K562 (cell line): ENCODE measurements at regions not wholly inside any gene's neighbourhood (a gene's known extent, or its start where the extent isn't known, plus 50 kb on each side); places are given as distances from the start of the nearest gene placed in this dataset.

ENCODE experiments used
- ATAC-seq: fragments of 200-7000 bp; cut with Tn5 transposase; 3 replicates; pipeline ENCODE4 v1.9.1; 2020; ENCODE audit warnings: moderate library complexity
- BruUV-seq: library from RNA; stranded (reverse); fragments of 400-500 nt; replicated peaks from 2 replicates; lab custom pipeline; 2021; lab: Mats Ljungman, UMichigan
- CTCF ChIA-PET: fragments of 300-600 bp; formaldehyde crosslinking; extraction: SDS; loops from one replicate; lab custom pipeline; 2021; ENCODE audit warnings: low intra/inter-chr PET ratio; lab: Yijun Ruan, JAX
- POLR2A ChIA-PET: fragments of 300-600, 350-650 bp; sonication (Branson Sonifier 250); formaldehyde crosslinking; extraction: SDS; loops from one replicate; lab custom pipeline; 2021; ENCODE audit warnings: antibody characterized with exemption, inconsistent platforms; lab: Yijun Ruan, JAX
- DNase-seq, 4 experiments: peaks; one replicate each; pipeline versions ENCODE4 v3.0.0 to v3.0.0-alpha.2; 2011 to 2018; ENCODE audit warnings: low spot score in 3 of 4, mixed read lengths in 3 of 4; ENCODE audit errors: extremely low read depth in 1 of 4
- FAIRE-seq: peaks from 2 replicates; lab custom pipeline; 2011; peaks lifted over from hg19 to GRCh38; lab: Jason Lieb, UNC
- H2AFZ ChIP-seq: 2 replicates; pipeline ENCODE4 v1.6.0; 2011; ENCODE audit warnings: low read depth, low read length, control low read depth, inconsistent platforms
- H3K27ac ChIP-seq: fragments of 200-600 bp; 3 replicates; pipeline ENCODE4 v1.8.0; 2011; ENCODE audit warnings: low read depth, mild to moderate bottlenecking, control low read depth, inconsistent platforms, low read length, moderate library complexity, mixed read lengths; ENCODE audit errors: extremely low read depth
- H3K27me3 ChIP-seq, 2 experiments: fragments of 300-600 bp in 1 of 2; 2 replicates in 1 of 2; 3 replicates in 1 of 2; pipeline versions ENCODE4 v1.6.0 to v1.8.0; 2011; ENCODE audit warnings: inconsistent platforms in 2 of 2, low read length in 2 of 2, mild to moderate bottlenecking in 1 of 2, mixed read lengths in 1 of 2, moderate library complexity in 1 of 2; ENCODE audit not compliant: control insufficient read depth in 2 of 2, insufficient read depth in 2 of 2
- H3K36me3 ChIP-seq: fragments of 300-600 bp; 3 replicates; pipeline ENCODE4 v1.8.0; 2011; ENCODE audit warnings: mild to moderate bottlenecking, low read length, inconsistent platforms; ENCODE audit not compliant: control insufficient read depth, insufficient read depth
- H3K4me1 ChIP-seq, 2 experiments: fragments of 200-600 bp in 1 of 2; replicated peaks in 1 of 2; 2 replicates in 1 of 2; 3 replicates in 1 of 2; pipeline versions ENCODE4 v1.5.1 to v1.8.0; 2011; ENCODE audit warnings: inconsistent platforms in 2 of 2, low read length in 2 of 2, mild to moderate bottlenecking in 1 of 2, mixed read lengths in 1 of 2, moderate library complexity in 1 of 2; ENCODE audit not compliant: control insufficient read depth in 2 of 2, insufficient read depth in 2 of 2
- H3K4me2 ChIP-seq: 2 replicates; pipeline ENCODE4 v1.6.1; 2011; ENCODE audit warnings: low read length, control low read depth, inconsistent platforms, mixed read lengths; ENCODE audit not compliant: insufficient read depth
- H3K4me3 ChIP-seq: fragments of 200-600 bp; sonication (generic), shearing (Covaris generic); 2 replicates; pipeline ENCODE4 v1.5.1; 2016; ENCODE audit warnings: control low read depth, inconsistent platforms
- H3K79me2 ChIP-seq: fragments of 200-600 bp; 3 replicates; pipeline ENCODE4 v1.8.0; 2011; ENCODE audit warnings: low read length, inconsistent platforms; ENCODE audit not compliant: control insufficient read depth, insufficient read depth
- H3K9ac ChIP-seq, 2 experiments: 2 replicates each; pipeline versions ENCODE4 v1.6.0 to v1.6.1; 2011; ENCODE audit warnings: low read depth in 2 of 2, low read length in 2 of 2, control low read depth in 1 of 2, inconsistent platforms in 1 of 2, mild to moderate bottlenecking in 1 of 2, mixed read lengths in 1 of 2; ENCODE audit not compliant: insufficient read depth in 1 of 2
- H3K9me1 ChIP-seq: one replicate; pipeline ENCODE4 v1.6.0; 2011; ENCODE audit warnings: inconsistent platforms, mild to moderate bottlenecking, low read length, moderate library complexity; ENCODE audit not compliant: control insufficient read depth, insufficient read depth
- H3K9me3 ChIP-seq: replicated peaks from 2 replicates; pipeline ENCODE4 v1.5.1; 2011; ENCODE audit warnings: low read depth, low read length, inconsistent platforms; ENCODE audit not compliant: control insufficient read depth, insufficient read depth
- H4K20me1 ChIP-seq: replicated peaks from 2 replicates; pipeline ENCODE4 v1.6.1; 2011; ENCODE audit warnings: low read length, inconsistent platforms, mixed read lengths; ENCODE audit not compliant: control insufficient read depth, insufficient read depth
- CEBPB ChIP-seq: fragments of 450-650 bp; IDR thresholded peaks from 2 replicates; pipeline ENCODE4 v1.6.1; 2016; ENCODE audit warnings: missing genetic modification characterization, missing compliant biosample characterization
- CEBPG ChIP-seq, 3 experiments: fragments of 200-800 bp in 1 of 3; sonication (Bioruptor generic) in 1 of 3; sonication (generic) in 1 of 3; formaldehyde crosslinking in 1 of 3; IDR thresholded peaks in 2 of 3; conservative IDR thresholded peaks in 1 of 3; 2 replicates each; pipeline versions ENCODE4 v1.6.1 to v1.8.0; 2016 to 2022; ENCODE audit warnings: missing compliant biosample characterization in 2 of 3, missing genetic modification characterization in 2 of 3, mild to moderate bottlenecking in 1 of 3, missing genetic modification reagents in 1 of 3
- COPS2 ChIP-seq: fragments of 450-650 bp; conservative IDR thresholded peaks from 2 replicates; pipeline ENCODE4 v1.6.1; 2016; ENCODE audit warnings: mild to moderate bottlenecking, moderate library complexity
- ERF ChIP-seq: fragments of 450-650 bp; formaldehyde crosslinking; IDR thresholded peaks from 2 replicates; pipeline ENCODE4 v1.4.0; 2020; ENCODE audit warnings: mild to moderate bottlenecking, mixed read lengths
- MBD2 ChIP-seq: sonication (generic); IDR thresholded peaks from 2 replicates; pipeline ENCODE4 v1.6.1; 2016; ENCODE audit warnings: low read depth, borderline replicate concordance
- NEUROD1 ChIP-seq: fragments of 150-350 bp; IDR thresholded peaks from 2 replicates; pipeline ENCODE4 v1.6.1; 2014; ENCODE audit warnings: borderline replicate concordance, low read length, low read depth; ENCODE audit not compliant: partially characterized antibody
- SIN3B ChIP-seq: fragments of 450-650 bp; IDR thresholded peaks from 2 replicates; pipeline ENCODE4 v1.6.1; 2017; ENCODE audit warnings: low read depth, mild to moderate bottlenecking, moderate library complexity
- ZNF134 ChIP-seq: fragments of 250-450 bp; sonication (Bioruptor Pico); conservative IDR thresholded peaks from 2 replicates; pipeline ENCODE4 v1.4.0; 2020
- ZNF174 ChIP-seq: fragments of 250-450 bp; sonication (Bioruptor Pico); IDR thresholded peaks from 2 replicates; pipeline ENCODE4 v1.4.0; 2020; ENCODE audit warnings: mild to moderate bottlenecking
- WGBS: fragments of 100-300 bp; shearing (Covaris generic); methylation state at CpG from one replicate; pipeline ENCODE4 v1.1.6; 2016; ENCODE audit warnings: low coverage, mixed read lengths; ENCODE audit not compliant: insufficient coverage; ENCODE audit errors: missing lambda C conversion rate; 5-methylcytosine and 5-hydroxymethylcytosine counted together
- in situ Hi-C: fragments of 300-500 bp; cut with MboI; formaldehyde crosslinking; loops from 4 replicates; pipeline ENCODE4 v1.15.0; 2018; ENCODE audit warnings: inconsistent platforms, mixed read lengths
- intact Hi-C: fragments of 100-400 bp; cut with micrococcal nuclease; formaldehyde crosslinking; loops from 2 replicates; pipeline ENCODE4 v1.14.2; 2022
- TF ChIP-seq, protein P1 (sequence below): fragments of 450-650 bp; IDR thresholded peaks from one replicate; pipeline ENCODE4 v1.6.1; 2018; ENCODE audit warnings: mild to moderate bottlenecking, moderate library complexity; ENCODE audit not compliant: partially characterized antibody
- TF ChIP-seq, protein P2 (sequence below): fragments of 450-650 bp; formaldehyde crosslinking; IDR thresholded peaks from 2 replicates; pipeline ENCODE4 v1.4.0; 2022; ENCODE audit warnings: missing genetic modification characterization
- TF ChIP-seq, protein P3 (sequence below), 2 experiments: IDR thresholded peaks in 1 of 2; conservative IDR thresholded peaks in 1 of 2; 2 replicates each; pipeline ENCODE4 v1.6.1; 2016; ENCODE audit warnings: low read depth in 2 of 2, mild to moderate bottlenecking in 1 of 2, missing compliant biosample characterization in 1 of 2, missing genetic modification characterization in 1 of 2, moderate library complexity in 1 of 2
- TF ChIP-seq, protein P4 (sequence below): fragments of 250-450 bp; sonication (Bioruptor Pico); IDR thresholded peaks from 2 replicates; pipeline ENCODE4 v1.4.0; 2020; ENCODE audit warnings: mild to moderate bottlenecking

DNA sequence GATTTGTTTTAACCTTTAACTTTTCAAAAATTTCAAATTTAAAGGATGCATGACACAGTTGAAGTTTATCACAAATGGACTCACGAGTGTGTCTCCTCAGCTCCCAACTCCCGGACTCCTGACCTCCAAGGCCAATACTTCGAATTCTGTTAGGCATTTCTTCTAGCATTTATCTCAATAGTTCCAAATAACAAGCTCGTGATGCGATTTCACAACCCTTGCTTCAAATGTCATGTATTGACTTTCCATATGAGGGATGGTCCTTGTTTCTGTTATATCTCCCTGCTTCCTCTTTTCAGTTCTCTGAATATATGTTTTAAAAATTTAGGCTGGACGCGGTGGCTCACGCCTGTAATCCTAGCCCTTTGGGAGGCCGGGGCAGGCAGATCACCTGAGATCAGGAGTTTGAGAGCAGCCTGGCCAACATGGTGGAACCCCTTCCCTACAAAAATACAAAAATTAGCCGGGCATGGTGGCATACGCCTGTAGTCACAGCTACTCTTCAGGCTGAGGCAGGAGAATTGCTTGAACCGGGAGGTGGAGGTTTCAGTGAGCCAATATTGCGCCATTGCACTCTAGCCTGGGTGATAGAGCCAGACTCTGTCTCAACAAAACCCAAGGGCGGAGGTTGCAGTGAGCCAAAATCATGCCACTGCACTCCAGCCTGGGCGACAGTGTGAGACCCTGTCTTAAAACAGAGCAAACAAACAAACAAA is 52.0 kb upstream of the TINAGL1 start:
- POLR2A ChIA-PET: interaction anchor here (0.7 to 1.8 kb wide), 5 partner anchors 14 to 228 kb away, joined by 3 to 6 read pairs (median 3); partner anchors contain the start of genes SNRNP40 and ZCCHC17
- FAIRE-seq: no peak
- WGBS: 18% methylated on average over 15 of the region's 15 CpGs
- TF ChIP-seq MBD2 (no peak), ERF (no peak), COPS2 (no peak), CEBPG (CRISPR knock-in tag; IDR thresholded peaks at IDR 0.05) (no peak), CEBPG (tag; conservative IDR thresholded peaks at IDR 0.05 in 1 of 2, IDR thresholded peaks at IDR 0.05 in 1 of 2) (peak; percentile 33 to 56; a peak in 1 of 4 replicates), ZNF134 (no peak), ZNF174 (CRISPR knock-in tag) (no peak), CEBPB (tag) (peak; percentile 78), SIN3B (no peak), NEUROD1 (no peak)
- TF ChIP-seq, protein P1, sequence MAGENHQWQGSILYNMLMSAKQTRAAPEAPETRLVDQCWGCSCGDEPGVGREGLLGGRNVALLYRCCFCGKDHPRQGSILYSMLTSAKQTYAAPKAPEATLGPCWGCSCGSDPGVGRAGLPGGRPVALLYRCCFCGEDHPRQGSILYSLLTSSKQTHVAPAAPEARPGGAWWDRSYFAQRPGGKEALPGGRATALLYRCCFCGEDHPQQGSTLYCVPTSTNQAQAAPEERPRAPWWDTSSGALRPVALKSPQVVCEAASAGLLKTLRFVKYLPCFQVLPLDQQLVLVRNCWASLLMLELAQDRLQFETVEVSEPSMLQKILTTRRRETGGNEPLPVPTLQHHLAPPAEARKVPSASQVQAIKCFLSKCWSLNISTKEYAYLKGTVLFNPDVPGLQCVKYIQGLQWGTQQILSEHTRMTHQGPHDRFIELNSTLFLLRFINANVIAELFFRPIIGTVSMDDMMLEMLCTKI: no peak
- TF ChIP-seq, protein P2, sequence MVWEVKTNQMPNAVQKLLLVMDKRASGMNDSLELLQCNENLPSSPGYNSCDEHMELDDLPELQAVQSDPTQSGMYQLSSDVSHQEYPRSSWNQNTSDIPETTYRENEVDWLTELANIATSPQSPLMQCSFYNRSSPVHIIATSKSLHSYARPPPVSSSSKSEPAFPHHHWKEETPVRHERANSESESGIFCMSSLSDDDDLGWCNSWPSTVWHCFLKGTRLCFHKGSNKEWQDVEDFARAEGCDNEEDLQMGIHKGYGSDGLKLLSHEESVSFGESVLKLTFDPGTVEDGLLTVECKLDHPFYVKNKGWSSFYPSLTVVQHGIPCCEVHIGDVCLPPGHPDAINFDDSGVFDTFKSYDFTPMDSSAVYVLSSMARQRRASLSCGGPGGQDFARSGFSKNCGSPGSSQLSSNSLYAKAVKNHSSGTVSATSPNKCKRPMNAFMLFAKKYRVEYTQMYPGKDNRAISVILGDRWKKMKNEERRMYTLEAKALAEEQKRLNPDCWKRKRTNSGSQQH (CRISPR knock-in tag): no peak
- TF ChIP-seq, protein P3, sequence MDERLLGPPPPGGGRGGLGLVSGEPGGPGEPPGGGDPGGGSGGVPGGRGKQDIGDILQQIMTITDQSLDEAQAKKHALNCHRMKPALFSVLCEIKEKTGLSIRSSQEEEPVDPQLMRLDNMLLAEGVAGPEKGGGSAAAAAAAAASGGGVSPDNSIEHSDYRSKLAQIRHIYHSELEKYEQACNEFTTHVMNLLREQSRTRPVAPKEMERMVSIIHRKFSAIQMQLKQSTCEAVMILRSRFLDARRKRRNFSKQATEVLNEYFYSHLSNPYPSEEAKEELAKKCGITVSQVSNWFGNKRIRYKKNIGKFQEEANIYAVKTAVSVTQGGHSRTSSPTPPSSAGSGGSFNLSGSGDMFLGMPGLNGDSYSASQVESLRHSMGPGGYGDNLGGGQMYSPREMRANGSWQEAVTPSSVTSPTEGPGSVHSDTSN (CRISPR knock-in tag; IDR thresholded peaks at IDR 0.05; ENCODE audit: low read depth): no peak
- TF ChIP-seq, protein P3 (tag; conservative IDR thresholded peaks at IDR 0.05; ENCODE audit: low read depth): peak; percentile 79
- TF ChIP-seq, protein P4, sequence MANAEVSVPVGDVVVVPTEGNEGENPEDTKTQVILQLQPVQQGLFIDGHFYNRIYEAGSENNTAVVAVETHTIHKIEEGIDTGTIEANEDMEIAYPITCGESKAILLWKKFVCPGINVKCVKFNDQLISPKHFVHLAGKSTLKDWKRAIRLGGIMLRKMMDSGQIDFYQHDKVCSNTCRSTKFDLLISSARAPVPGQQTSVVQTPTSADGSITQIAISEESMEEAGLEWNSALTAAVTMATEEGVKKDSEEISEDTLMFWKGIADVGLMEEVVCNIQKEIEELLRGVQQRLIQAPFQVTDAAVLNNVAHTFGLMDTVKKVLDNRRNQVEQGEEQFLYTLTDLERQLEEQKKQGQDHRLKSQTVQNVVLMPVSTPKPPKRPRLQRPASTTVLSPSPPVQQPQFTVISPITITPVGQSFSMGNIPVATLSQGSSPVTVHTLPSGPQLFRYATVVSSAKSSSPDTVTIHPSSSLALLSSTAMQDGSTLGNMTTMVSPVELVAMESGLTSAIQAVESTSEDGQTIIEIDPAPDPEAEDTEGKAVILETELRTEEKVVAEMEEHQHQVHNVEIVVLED (CRISPR knock-in tag): no peak

More for the DNA sequence above, 52.0 kb upstream of the TINAGL1 start:
- Histone ChIP-seq H4K20me1 (no peaks in the 10 kb centered on the region), H3K9me3 (no peaks in the 10 kb centered on the region), H3K9ac (no peak overlapping the region), H3K27me3 (peaks cover 3 to 4% of the 10 kb centered on the region in 2 experiments; a peak in 4 of 5 replicates), H3K4me2 (no peak overlapping the region), H3K79me2 (no peaks in the 10 kb centered on the region), H3K9me1 (no peaks in the 10 kb centered on the region), H3K4me3 (no peak overlapping the region), H3K36me3 (no peaks in the 10 kb centered on the region), H2AFZ (no peak overlapping the region), H3K4me1 (peaks cover 0 to 4% of the 10 kb centered on the region in 2 experiments; a peak in 2 of 5 replicates), H3K27ac (no peak overlapping the region)
- in situ Hi-C loops (no loop called here), intact Hi-C loops (no loop called here)
- ATAC-seq: no peak
- CTCF ChIA-PET: no interaction called here
- no TSS peak for BruUV-seq
- DNase-seq: no peak
